ENCODE measurements at regions not wholly inside any gene's neighbourhood (a gene's known extent, or its start where the extent isn't known, plus 50 kb on each side); places are given as distances from the start of the nearest gene placed in this dataset.
A peak's percentile ranks its signal among the peaks of the same experiment; 100 is the strongest.
"Not testable (repeated sequence)": the region's sequence is repeated elsewhere in the genome, so short reads cannot be mapped to it uniquely, and the experiment has no call there.

DNA sequence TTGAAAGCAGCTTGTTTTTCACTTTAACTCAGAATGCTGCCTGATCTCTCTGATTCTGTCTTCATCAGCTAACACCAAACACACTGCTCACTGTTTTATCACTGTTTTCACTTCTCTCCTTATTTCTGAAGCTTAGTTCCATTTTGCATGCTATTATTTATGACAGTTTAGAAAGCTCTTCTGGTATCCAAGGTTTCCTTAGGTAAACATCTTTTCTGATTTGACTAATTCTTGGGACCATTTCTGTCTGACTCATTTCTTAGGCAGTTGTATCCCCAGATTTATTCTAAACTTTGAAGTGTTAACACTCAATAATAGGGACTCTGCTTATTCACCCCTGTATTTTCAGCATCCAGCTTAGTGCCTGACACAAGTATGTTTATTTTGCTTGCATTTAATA lies 167.7 kb downstream of the BCHE start:
- no peaks in the 10 kb centered on the region; the same call in 1 of the 2 replicates for H3K4me1 ChIP-seq (ENCODE audit: low read length)
- no peak for TF ChIP-seq EZH2phosphoT487 (IDR thresholded peaks at IDR 0.05; ENCODE audit: low read depth)
- no peak for TF ChIP-seq CTCF (IDR thresholded peaks at IDR 0.05; ENCODE audit: low read depth, low read length)
- H2AFZ ChIP-seq (ENCODE audit: low read depth, low read length): no peak overlapping the region
- no peaks in the 10 kb centered on the region for H4K20me1 ChIP-seq (ENCODE audit: insufficient read depth, low read length)
- H3K36me3 ChIP-seq (replicated peaks; ENCODE audit: low read depth, low read length): no peaks in the 10 kb centered on the region
- no peaks in the 10 kb centered on the region for H3K9me3 ChIP-seq (ENCODE audit: insufficient read depth, low read length)
- H3K9ac ChIP-seq (ENCODE audit: low read length): no peak overlapping the region
- no peak overlapping the region for H3K27ac ChIP-seq (ENCODE audit: low read length)
- no peaks in the 10 kb centered on the region for H3K79me2 ChIP-seq (ENCODE audit: low read length)
- H3K4me3 ChIP-seq (ENCODE audit: low read length): no peak overlapping the region
- H3K27me3 ChIP-seq (ENCODE audit: low read depth, low read length): no peaks in the 10 kb centered on the region
- no peak overlapping the region for H3K4me2 ChIP-seq (ENCODE audit: low read length)

GRCh38 chr3:165667676-165668075 lies 169.5 kb downstream of the BCHE start:
- H3K4me2 ChIP-seq (ENCODE audit: low read length): no peak overlapping the region
- H3K27ac ChIP-seq (ENCODE audit: low read length): no peak overlapping the region

GRCh38 chr3:165658027-165658426 lies 179.2 kb downstream of the BCHE start:
- TF ChIP-seq CTCF (IDR thresholded peaks at IDR 0.05; ENCODE audit: low read depth, low read length) (no peak), EZH2phosphoT487 (IDR thresholded peaks at IDR 0.05; ENCODE audit: low read depth) (no peak)
- Histone ChIP-seq H2AFZ (ENCODE audit: low read depth, low read length) (no peak overlapping the region), H3K79me2 (ENCODE audit: low read length) (no peaks in the 10 kb centered on the region), H3K27me3 (ENCODE audit: low read depth, low read length) (no peaks in the 10 kb centered on the region), H3K9me3 (ENCODE audit: insufficient read depth, low read length) (no peaks in the 10 kb centered on the region), H3K36me3 (replicated peaks; ENCODE audit: low read depth, low read length) (no peaks in the 10 kb centered on the region), H3K27ac (ENCODE audit: low read length) (no peak overlapping the region), H4K20me1 (ENCODE audit: insufficient read depth, low read length) (no peaks in the 10 kb centered on the region), H3K4me2 (ENCODE audit: low read length) (no peak overlapping the region), H3K4me1 (ENCODE audit: low read length) (no peaks in the 10 kb centered on the region), H3K4me3 (ENCODE audit: low read length) (no peak overlapping the region), H3K9ac (ENCODE audit: low read length) (no peak overlapping the region)

More at GRCh38 chr3:165667676-165668075, 169.5 kb downstream of the BCHE start:
- TF ChIP-seq EZH2phosphoT487 (IDR thresholded peaks at IDR 0.05; ENCODE audit: low read depth) (no peak), CTCF (IDR thresholded peaks at IDR 0.05; ENCODE audit: low read depth, low read length) (no peak)
- no peaks in the 10 kb centered on the region for H3K9me3 ChIP-seq (ENCODE audit: insufficient read depth, low read length)
- no peak overlapping the region for H3K9ac ChIP-seq (ENCODE audit: low read length)
- no peak overlapping the region for H3K4me3 ChIP-seq (ENCODE audit: low read length)
- no peaks in the 10 kb centered on the region; the same call in 1 of the 2 replicates for H3K4me1 ChIP-seq (ENCODE audit: low read length)
- no peaks in the 10 kb centered on the region for H3K36me3 ChIP-seq (replicated peaks; ENCODE audit: low read depth, low read length)
- no peak overlapping the region for H2AFZ ChIP-seq (ENCODE audit: low read depth, low read length)
- H4K20me1 ChIP-seq (ENCODE audit: insufficient read depth, low read length): no peaks in the 10 kb centered on the region
- no peaks in the 10 kb centered on the region for H3K27me3 ChIP-seq (ENCODE audit: low read depth, low read length)
- H3K79me2 ChIP-seq (ENCODE audit: low read length): no peaks in the 10 kb centered on the region

DNA sequence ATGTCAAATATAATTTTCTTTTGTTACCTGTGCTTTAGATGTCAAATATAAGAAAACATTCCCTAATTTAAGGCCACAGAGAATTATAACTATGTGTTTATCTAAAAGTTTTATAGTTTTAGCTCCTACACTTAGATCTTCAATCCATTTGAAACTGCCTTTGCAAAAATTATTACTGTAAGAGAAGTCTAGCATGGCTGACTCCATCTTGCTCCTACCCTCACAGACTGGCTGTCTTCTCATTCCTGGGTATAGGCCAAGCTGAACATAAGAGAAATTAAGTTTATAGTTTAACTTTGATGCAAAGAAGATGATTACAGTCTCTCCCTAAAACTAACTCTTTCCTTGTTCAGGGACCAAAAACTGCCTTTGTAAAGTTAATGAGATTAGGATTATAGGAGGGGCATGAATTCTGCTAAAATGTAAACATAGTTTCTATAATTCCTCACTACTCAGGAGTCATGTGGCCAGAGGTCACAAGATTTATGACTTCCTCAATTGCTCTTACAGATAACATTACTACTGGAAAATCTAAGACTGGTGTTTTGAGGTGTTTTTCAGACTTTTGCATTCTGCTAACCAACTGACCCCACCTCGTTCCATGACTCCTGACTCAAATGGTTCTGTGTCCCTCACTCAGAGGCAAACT lies 184.0 kb downstream of the BCHE start:
- no peaks in the 10 kb centered on the region for H3K27me3 ChIP-seq (ENCODE audit: low read depth, low read length)
- H3K4me2 ChIP-seq (ENCODE audit: low read length): no peak overlapping the region
- no peak overlapping the region for H3K4me3 ChIP-seq (ENCODE audit: low read length)
- H3K79me2 ChIP-seq (ENCODE audit: low read length): no peaks in the 10 kb centered on the region
- no peaks in the 10 kb centered on the region for H3K9me3 ChIP-seq (ENCODE audit: insufficient read depth, low read length)
- no peaks in the 10 kb centered on the region for H4K20me1 ChIP-seq (ENCODE audit: insufficient read depth, low read length)
- H3K9ac ChIP-seq (ENCODE audit: low read length): no peak overlapping the region
- no peaks in the 10 kb centered on the region for H3K4me1 ChIP-seq (ENCODE audit: low read length)
- H3K36me3 ChIP-seq (replicated peaks; ENCODE audit: low read depth, low read length): no peaks in the 10 kb centered on the region
- H2AFZ ChIP-seq (ENCODE audit: low read depth, low read length): peak overlapping the region; percentile 44; the same call in 1 of the 2 replicates
- H3K27ac ChIP-seq (ENCODE audit: low read length): no peak overlapping the region
- TF ChIP-seq CTCF (IDR thresholded peaks at IDR 0.05; ENCODE audit: low read depth, low read length) (no peak), EZH2phosphoT487 (IDR thresholded peaks at IDR 0.05; ENCODE audit: low read depth) (no peak)

GRCh38 chr3:165649282-165649681 lies 187.9 kb downstream of the BCHE start:
- H3K9ac ChIP-seq (ENCODE audit: low read length); H2AFZ ChIP-seq (ENCODE audit: low read depth, low read length); H3K4me3 ChIP-seq (ENCODE audit: low read length); H3K79me2 ChIP-seq (ENCODE audit: low read length); H3K4me2 ChIP-seq (ENCODE audit: low read length); H3K36me3 ChIP-seq (replicated peaks; ENCODE audit: low read depth, low read length); H3K4me1 ChIP-seq (ENCODE audit: low read length); H3K9me3 ChIP-seq (ENCODE audit: insufficient read depth, low read length); H4K20me1 ChIP-seq (ENCODE audit: insufficient read depth, low read length); H3K27ac ChIP-seq (ENCODE audit: low read length); H3K27me3 ChIP-seq (ENCODE audit: low read depth, low read length): not testable (repeated sequence)

Data from OCI-LY3 (cell line).